ENCODE measurements at regions not wholly inside any gene's neighbourhood (a gene's known extent, or its start where the extent isn't known, plus 50 kb on each side); places are given as distances from the start of the nearest gene placed in this dataset.

DNA sequence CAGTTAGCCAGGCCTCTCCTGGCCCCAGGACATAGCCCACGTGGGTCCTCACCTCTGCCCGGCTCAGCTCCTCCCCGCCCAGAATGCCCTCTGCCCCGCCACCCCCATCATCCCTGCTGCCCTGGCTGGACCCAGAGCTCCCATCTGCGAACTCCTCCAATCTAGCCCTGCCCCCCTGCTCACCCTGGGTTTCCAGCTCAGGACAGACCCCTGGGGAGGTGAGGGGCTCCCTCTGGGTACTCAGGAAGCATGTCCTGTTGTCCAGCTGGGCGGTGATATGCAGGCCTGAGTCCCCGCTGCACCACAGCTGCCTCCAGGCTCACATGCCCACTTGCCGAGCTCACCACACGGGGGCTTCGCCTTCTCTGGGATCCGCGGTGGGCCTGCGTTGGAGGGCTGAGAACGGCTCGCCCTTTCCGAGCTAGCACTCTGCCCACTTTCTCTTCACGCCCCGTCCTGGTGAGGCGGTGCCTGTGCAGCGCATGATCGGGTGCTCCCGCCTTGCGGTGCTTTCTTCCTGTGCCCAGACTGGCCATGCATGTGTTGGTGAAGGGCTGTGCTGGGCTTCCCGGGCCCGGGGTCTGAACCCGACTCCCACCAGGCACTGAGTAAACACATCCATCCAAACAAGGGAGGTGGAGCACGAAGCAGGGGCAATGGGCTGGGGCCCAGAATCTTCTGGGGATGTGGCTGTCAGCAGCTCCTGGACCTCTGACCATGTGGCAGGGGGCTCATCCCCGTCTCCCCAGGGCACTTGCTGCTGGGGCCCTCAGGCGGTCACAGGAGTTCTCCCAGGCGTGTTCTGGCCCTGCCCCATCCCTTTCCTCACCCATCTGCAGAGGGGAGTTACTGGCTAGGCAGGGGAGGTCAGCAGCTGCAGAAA, 74.3 kb downstream of the RGS12 start:
- 86 to 87% methylated on average over 14 to 30 of the region's 30 CpGs for WGBS, 2 experiments (ENCODE audit: insufficient coverage in 1 of 2, insufficient read length in 1 of 2)
- peak; percentile 71 for DNase-seq
- Mint-ChIP-seq H3K4me1 (peaks cover 31% of the 10 kb centered on the region), H3K27ac (no peak overlapping the region), H3K4me3 (no peak overlapping the region), H3K27me3 (ENCODE audit: insufficient read depth) (no peaks in the 10 kb centered on the region), H3K36me3 (ENCODE audit: low read depth) (no peaks in the 10 kb centered on the region), H3K9me3 (no peaks in the 10 kb centered on the region)
- TF ChIP-seq, protein P1, sequence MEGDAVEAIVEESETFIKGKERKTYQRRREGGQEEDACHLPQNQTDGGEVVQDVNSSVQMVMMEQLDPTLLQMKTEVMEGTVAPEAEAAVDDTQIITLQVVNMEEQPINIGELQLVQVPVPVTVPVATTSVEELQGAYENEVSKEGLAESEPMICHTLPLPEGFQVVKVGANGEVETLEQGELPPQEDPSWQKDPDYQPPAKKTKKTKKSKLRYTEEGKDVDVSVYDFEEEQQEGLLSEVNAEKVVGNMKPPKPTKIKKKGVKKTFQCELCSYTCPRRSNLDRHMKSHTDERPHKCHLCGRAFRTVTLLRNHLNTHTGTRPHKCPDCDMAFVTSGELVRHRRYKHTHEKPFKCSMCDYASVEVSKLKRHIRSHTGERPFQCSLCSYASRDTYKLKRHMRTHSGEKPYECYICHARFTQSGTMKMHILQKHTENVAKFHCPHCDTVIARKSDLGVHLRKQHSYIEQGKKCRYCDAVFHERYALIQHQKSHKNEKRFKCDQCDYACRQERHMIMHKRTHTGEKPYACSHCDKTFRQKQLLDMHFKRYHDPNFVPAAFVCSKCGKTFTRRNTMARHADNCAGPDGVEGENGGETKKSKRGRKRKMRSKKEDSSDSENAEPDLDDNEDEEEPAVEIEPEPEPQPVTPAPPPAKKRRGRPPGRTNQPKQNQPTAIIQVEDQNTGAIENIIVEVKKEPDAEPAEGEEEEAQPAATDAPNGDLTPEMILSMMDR (conservative IDR thresholded peaks at IDR 0.05) = peak; percentile 49
- peaks cover 25% of the 10 kb centered on the region for H3K4me1 ChIP-seq (ENCODE audit: control insufficient read depth, insufficient read depth, low read length)
- H3K36me3 ChIP-seq (ENCODE audit: control insufficient read depth, insufficient read depth, low read length) = no peaks in the 10 kb centered on the region
- H3K27me3 ChIP-seq (ENCODE audit: control insufficient read depth, insufficient read depth, low read length, poor library complexity, severe bottlenecking) = no peaks in the 10 kb centered on the region
- H3K9me3 ChIP-seq (ENCODE audit: control insufficient read depth, low read length) = no peaks in the 10 kb centered on the region
- no peak overlapping the region for H3K4me3 ChIP-seq (ENCODE audit: low read length)
- H3K27ac ChIP-seq (ENCODE audit: low read depth, low read length) = no peak overlapping the region
- H3K9ac ChIP-seq (ENCODE audit: extremely low read depth, low read length, poor library complexity, severe bottlenecking) = no peak overlapping the region

DNA sequence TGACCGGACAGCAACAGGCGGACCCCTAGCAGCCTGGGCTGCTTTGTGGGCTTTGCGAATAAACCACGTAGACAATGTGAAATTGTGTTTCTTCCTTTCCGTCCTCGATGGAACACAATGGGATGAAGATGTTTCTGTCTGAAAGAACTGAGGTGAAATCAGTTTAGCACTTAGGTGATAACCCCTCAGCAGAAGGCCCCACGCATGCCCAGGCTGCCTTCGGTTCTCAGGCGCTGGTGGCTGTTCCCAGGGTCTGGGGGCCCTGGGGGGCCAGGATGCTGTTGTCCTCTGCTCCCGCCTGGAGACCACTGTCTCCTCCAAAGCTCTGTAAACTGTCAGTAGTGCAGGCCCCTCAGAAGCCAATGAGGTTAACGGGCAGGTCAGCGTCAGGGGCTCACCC, 73.9 kb upstream of the HGFAC start:
- DNase-seq = no peak
- Histone ChIP-seq H3K9me3 (ENCODE audit: control insufficient read depth, low read length) (no peaks in the 10 kb centered on the region), H3K27ac (ENCODE audit: low read depth, low read length) (no peak overlapping the region), H3K36me3 (ENCODE audit: control insufficient read depth, insufficient read depth, low read length) (no peaks in the 10 kb centered on the region), H3K27me3 (ENCODE audit: control insufficient read depth, insufficient read depth, low read length, poor library complexity, severe bottlenecking) (no peaks in the 10 kb centered on the region), H3K4me1 (ENCODE audit: control insufficient read depth, insufficient read depth, low read length) (peaks cover 25% of the 10 kb centered on the region), H3K4me3 (ENCODE audit: low read length) (no peak overlapping the region), H3K9ac (ENCODE audit: extremely low read depth, low read length, poor library complexity, severe bottlenecking) (no peak overlapping the region)
- TF ChIP-seq, protein P1 (conservative IDR thresholded peaks at IDR 0.05) = no peak
- no peak overlapping the region for H3K27ac Mint-ChIP-seq
- H3K27me3 Mint-ChIP-seq (ENCODE audit: insufficient read depth) = no peaks in the 10 kb centered on the region
- no peak overlapping the region for H3K4me3 Mint-ChIP-seq
- no peaks in the 10 kb centered on the region for H3K9me3 Mint-ChIP-seq
- no peaks in the 10 kb centered on the region for H3K36me3 Mint-ChIP-seq (ENCODE audit: low read depth)
- H3K4me1 Mint-ChIP-seq = peaks cover 31% of the 10 kb centered on the region
- WGBS, 2 experiments (ENCODE audit: insufficient coverage in 1 of 2, insufficient read length in 1 of 2) = 88 to 94% methylated on average over 9 to 12 of the region's 12 CpGs

GRCh38 chr4:3368334-3368733, 73.4 kb upstream of the HGFAC start:
- Mint-ChIP-seq H3K4me3 (no peak overlapping the region), H3K4me1 (peaks cover 31% of the 10 kb centered on the region), H3K27me3 (ENCODE audit: insufficient read depth) (no peaks in the 10 kb centered on the region), H3K9me3 (no peaks in the 10 kb centered on the region), H3K36me3 (ENCODE audit: low read depth) (no peaks in the 10 kb centered on the region), H3K27ac (no peak overlapping the region)
- H3K27ac ChIP-seq (ENCODE audit: low read depth, low read length) = no peak overlapping the region
- no peak overlapping the region for H3K9ac ChIP-seq (ENCODE audit: extremely low read depth, low read length, poor library complexity, severe bottlenecking)
- H3K9me3 ChIP-seq (ENCODE audit: control insufficient read depth, low read length) = no peaks in the 10 kb centered on the region
- TF ChIP-seq, protein P1 (conservative IDR thresholded peaks at IDR 0.05) = no peak
- no peaks in the 10 kb centered on the region for H3K36me3 ChIP-seq (ENCODE audit: control insufficient read depth, insufficient read depth, low read length)
- no peak overlapping the region for H3K4me3 ChIP-seq (ENCODE audit: low read length)
- no peaks in the 10 kb centered on the region for H3K27me3 ChIP-seq (ENCODE audit: control insufficient read depth, insufficient read depth, low read length, poor library complexity, severe bottlenecking)
- H3K4me1 ChIP-seq (ENCODE audit: control insufficient read depth, insufficient read depth, low read length) = peaks cover 25% of the 10 kb centered on the region
- no peak for DNase-seq
- 98% methylated on average over 3 of the region's 4 CpGs; no CpG with 5 or more reads in 1 of the 2 experiments for WGBS, 2 experiments (ENCODE audit: insufficient coverage in 1 of 2, insufficient read length in 1 of 2)
